ENCODE measurements at regions not wholly inside any gene's neighbourhood (a gene's known extent, or its start where the extent isn't known, plus 50 kb on each side); places are given as distances from the start of the nearest gene placed in this dataset.

DNA sequence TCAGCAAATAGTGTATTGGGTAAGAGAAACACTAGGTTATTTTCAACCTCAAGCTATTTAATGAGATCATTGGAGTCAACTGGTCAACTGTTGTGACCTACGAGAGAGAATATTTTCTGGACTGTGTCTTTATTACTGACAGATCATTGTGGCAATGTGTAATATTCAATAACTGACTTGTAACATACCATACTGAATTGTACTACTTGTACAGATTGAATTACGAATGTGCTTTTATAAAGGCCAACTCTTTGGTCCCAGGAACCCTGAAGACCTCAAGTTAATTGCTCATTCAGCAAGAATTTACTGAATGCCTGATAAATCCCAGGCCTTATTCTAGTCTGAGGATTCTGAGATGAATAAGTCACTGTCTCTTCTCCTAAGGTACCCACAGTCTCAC lies 56.1 kb upstream of the CAMK1G start:
- Histone ChIP-seq H3K79me2 (ENCODE audit: insufficient read depth, low read length) (no peaks in the 10 kb centered on the region), H3K27me3 (ENCODE audit: insufficient read depth, low read length, poor library complexity) (peaks cover 13% of the 10 kb centered on the region), H3K9me3 (ENCODE audit: insufficient read depth, low read length, severe bottlenecking) (no peaks in the 10 kb centered on the region), H3K4me2 (ENCODE audit: insufficient read depth, low read length) (no peak overlapping the region), H3K4me1 (ENCODE audit: insufficient read depth, low read length) (no peaks in the 10 kb centered on the region), H2AFZ (ENCODE audit: low read depth, low read length) (no peak overlapping the region), H4K20me1 (ENCODE audit: insufficient read depth, low read length) (no peaks in the 10 kb centered on the region), H3K4me3 (ENCODE audit: low read depth in 1 of 2, low read length in 2 of 2) (no peak overlapping the region), H3K9ac (ENCODE audit: low read depth, low read length) (no peak overlapping the region), H3K27ac (ENCODE audit: low read length) (no peak overlapping the region), H3K36me3 (ENCODE audit: insufficient read depth, low read length) (no peaks in the 10 kb centered on the region)
- TF ChIP-seq, protein P1, sequence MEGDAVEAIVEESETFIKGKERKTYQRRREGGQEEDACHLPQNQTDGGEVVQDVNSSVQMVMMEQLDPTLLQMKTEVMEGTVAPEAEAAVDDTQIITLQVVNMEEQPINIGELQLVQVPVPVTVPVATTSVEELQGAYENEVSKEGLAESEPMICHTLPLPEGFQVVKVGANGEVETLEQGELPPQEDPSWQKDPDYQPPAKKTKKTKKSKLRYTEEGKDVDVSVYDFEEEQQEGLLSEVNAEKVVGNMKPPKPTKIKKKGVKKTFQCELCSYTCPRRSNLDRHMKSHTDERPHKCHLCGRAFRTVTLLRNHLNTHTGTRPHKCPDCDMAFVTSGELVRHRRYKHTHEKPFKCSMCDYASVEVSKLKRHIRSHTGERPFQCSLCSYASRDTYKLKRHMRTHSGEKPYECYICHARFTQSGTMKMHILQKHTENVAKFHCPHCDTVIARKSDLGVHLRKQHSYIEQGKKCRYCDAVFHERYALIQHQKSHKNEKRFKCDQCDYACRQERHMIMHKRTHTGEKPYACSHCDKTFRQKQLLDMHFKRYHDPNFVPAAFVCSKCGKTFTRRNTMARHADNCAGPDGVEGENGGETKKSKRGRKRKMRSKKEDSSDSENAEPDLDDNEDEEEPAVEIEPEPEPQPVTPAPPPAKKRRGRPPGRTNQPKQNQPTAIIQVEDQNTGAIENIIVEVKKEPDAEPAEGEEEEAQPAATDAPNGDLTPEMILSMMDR (IDR thresholded peaks at IDR 0.05; ENCODE audit: borderline replicate concordance, extremely low read depth, low read length, poor library complexity, severe bottlenecking) = no peak
- no peak for TF ChIP-seq EZH2 (IDR thresholded peaks at IDR 0.05; ENCODE audit: borderline replicate concordance, low read depth, low read length, severe bottlenecking)
- DNase-seq (no peak), ATAC-seq (ENCODE audit: insufficient read depth, low read depth) (no peak)

DNA sequence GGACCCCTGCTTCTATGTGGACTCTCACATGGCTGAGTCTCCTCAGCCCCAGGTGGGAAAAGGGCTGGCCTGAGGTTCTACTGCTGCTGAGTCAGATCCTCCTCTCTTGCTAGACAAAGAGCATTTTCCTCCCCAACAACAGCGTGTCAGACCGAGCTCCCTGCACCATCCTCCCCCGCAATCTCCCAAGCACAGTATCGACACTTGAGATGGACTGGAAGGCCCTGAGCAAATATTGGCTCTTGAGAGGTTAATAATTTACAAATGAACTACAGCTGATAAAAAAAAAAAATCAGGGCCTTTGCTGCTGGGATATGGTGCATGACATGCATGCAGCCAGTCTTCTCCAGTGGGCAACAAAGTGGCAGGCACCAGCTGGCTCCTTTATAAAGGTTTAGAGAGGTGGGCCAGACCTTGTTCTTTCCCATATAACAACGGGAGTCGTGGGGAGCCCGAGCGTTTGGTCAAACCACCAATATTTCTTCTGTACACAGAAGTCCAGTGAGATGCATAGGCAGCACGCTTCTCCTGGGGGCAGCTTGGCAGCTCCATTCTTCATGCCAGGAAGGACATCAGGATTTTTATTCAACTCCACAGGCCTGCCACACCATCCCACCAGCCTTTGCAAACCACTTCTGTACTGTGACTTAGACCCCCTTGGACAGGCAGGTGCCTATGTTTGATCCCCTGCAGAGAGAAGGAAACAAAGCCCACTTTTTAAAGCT lies 55.4 kb upstream of the CAMK1G start:
- no peaks in the 10 kb centered on the region for H3K36me3 ChIP-seq (ENCODE audit: insufficient read depth, low read length)
- DNase-seq = no peak
- TF ChIP-seq, protein P1 (IDR thresholded peaks at IDR 0.05; ENCODE audit: borderline replicate concordance, extremely low read depth, low read length, poor library complexity, severe bottlenecking) = no peak
- no peak for TF ChIP-seq EZH2 (IDR thresholded peaks at IDR 0.05; ENCODE audit: borderline replicate concordance, low read depth, low read length, severe bottlenecking)
- H3K9ac ChIP-seq (ENCODE audit: low read depth, low read length) = no peak overlapping the region
- H4K20me1 ChIP-seq (ENCODE audit: insufficient read depth, low read length) = no peaks in the 10 kb centered on the region
- H2AFZ ChIP-seq (ENCODE audit: low read depth, low read length) = no peak overlapping the region
- no peak overlapping the region for H3K4me2 ChIP-seq (ENCODE audit: insufficient read depth, low read length)
- no peaks in the 10 kb centered on the region for H3K4me1 ChIP-seq (ENCODE audit: insufficient read depth, low read length)
- H3K27ac ChIP-seq (ENCODE audit: low read length) = no peak overlapping the region
- no peak for ATAC-seq (ENCODE audit: insufficient read depth, low read depth)
- H3K79me2 ChIP-seq (ENCODE audit: insufficient read depth, low read length) = no peaks in the 10 kb centered on the region
- H3K27me3 ChIP-seq (ENCODE audit: insufficient read depth, low read length, poor library complexity) = peaks cover 13% of the 10 kb centered on the region
- no peak overlapping the region for H3K4me3 ChIP-seq (ENCODE audit: low read depth in 1 of 2, low read length in 2 of 2)
- H3K9me3 ChIP-seq (ENCODE audit: insufficient read depth, low read length, severe bottlenecking) = no peaks in the 10 kb centered on the region

DNA sequence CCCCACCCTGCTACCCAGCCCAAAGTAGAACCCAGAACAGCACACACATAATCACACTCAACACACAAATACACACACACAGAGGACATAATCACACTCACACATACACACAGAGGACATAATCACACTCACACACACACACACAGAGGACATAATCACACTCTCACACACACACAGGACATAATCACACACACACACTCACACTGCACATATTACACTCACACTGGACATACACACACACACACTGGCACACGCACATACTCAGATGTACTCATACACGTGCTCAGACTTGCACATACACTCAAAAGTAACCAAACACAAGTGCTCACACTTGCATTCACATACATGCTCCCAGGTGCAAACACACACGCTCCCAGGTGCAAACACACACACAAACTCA lies 54.3 kb upstream of the CAMK1G start:
- Histone ChIP-seq H3K27ac (ENCODE audit: low read length) (no peak overlapping the region), H3K79me2 (ENCODE audit: insufficient read depth, low read length) (no peaks in the 10 kb centered on the region), H3K4me3 (ENCODE audit: low read depth in 1 of 2, low read length in 2 of 2) (no peak overlapping the region), H3K27me3 (ENCODE audit: insufficient read depth, low read length, poor library complexity) (peaks cover 13% of the 10 kb centered on the region), H3K36me3 (ENCODE audit: insufficient read depth, low read length) (no peaks in the 10 kb centered on the region), H3K4me1 (ENCODE audit: insufficient read depth, low read length) (no peaks in the 10 kb centered on the region), H3K4me2 (ENCODE audit: insufficient read depth, low read length) (no peak overlapping the region), H4K20me1 (ENCODE audit: insufficient read depth, low read length) (no peaks in the 10 kb centered on the region), H2AFZ (ENCODE audit: low read depth, low read length) (no peak overlapping the region), H3K9ac (ENCODE audit: low read depth, low read length) (no peak overlapping the region), H3K9me3 (ENCODE audit: insufficient read depth, low read length, severe bottlenecking) (no peaks in the 10 kb centered on the region)
- ATAC-seq (ENCODE audit: insufficient read depth, low read depth) (no peak), DNase-seq (no peak)
- TF ChIP-seq, protein P1 (IDR thresholded peaks at IDR 0.05; ENCODE audit: borderline replicate concordance, extremely low read depth, low read length, poor library complexity, severe bottlenecking) = no peak
- no peak for TF ChIP-seq EZH2 (IDR thresholded peaks at IDR 0.05; ENCODE audit: borderline replicate concordance, low read depth, low read length, severe bottlenecking)

All from DND-41 (cell line).